ENCODE measurements at regions not wholly inside any gene's neighbourhood (a gene's known extent, or its start where the extent isn't known, plus 50 kb on each side); places are given as distances from the start of the nearest gene placed in this dataset.
"Not testable (repeated sequence)": the region's sequence is repeated elsewhere in the genome, so short reads cannot be mapped to it uniquely, and the experiment has no call there.

GRCh38 chr3:188021502-188022040 lies 132.4 kb upstream of the LPP start:
- no peak for DNase-seq (ENCODE audit: low read depth)
- H3K4me3 ChIP-seq (ENCODE audit: low read depth, low read length), result no peak overlapping the region
- TF ChIP-seq MAX (IDR thresholded peaks at IDR 0.05; ENCODE audit: low read depth, low read length) (no peak), POLR2A (IDR thresholded peaks at IDR 0.05; ENCODE audit: extremely low read depth, insufficient read length) (no peak), MYC (IDR thresholded peaks at IDR 0.05; ENCODE audit: low read depth, low read length) (no peak)
- TF ChIP-seq, protein P1, sequence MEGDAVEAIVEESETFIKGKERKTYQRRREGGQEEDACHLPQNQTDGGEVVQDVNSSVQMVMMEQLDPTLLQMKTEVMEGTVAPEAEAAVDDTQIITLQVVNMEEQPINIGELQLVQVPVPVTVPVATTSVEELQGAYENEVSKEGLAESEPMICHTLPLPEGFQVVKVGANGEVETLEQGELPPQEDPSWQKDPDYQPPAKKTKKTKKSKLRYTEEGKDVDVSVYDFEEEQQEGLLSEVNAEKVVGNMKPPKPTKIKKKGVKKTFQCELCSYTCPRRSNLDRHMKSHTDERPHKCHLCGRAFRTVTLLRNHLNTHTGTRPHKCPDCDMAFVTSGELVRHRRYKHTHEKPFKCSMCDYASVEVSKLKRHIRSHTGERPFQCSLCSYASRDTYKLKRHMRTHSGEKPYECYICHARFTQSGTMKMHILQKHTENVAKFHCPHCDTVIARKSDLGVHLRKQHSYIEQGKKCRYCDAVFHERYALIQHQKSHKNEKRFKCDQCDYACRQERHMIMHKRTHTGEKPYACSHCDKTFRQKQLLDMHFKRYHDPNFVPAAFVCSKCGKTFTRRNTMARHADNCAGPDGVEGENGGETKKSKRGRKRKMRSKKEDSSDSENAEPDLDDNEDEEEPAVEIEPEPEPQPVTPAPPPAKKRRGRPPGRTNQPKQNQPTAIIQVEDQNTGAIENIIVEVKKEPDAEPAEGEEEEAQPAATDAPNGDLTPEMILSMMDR (IDR thresholded peaks at IDR 0.05; ENCODE audit: low read depth, low read length), result no peak

DNA sequence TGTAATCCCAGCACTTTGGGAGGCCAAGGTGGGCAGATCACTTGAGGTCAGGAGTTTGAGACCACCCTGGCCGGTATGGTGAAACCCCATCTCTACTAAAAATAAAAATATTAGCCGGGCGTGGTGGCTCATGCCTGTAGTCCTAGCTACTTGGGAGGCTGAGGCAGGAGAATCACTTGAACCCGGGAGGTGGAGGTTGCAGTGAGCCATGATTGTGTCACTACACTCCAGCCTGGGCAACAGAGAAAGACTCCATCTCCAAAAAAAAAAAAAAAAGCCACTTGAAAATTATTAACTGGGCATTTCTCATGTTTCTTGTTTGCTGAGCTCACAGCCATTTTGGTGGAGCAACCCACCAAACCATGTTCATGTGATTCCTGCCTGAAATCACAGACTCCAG lies 131.1 kb upstream of the LPP start:
- DNase-seq (ENCODE audit: low read depth); H3K4me3 ChIP-seq (ENCODE audit: low read depth, low read length): not testable (repeated sequence)

- DNase-seq (ENCODE audit: low read depth), result no peak
- no peak for TF ChIP-seq MAX (IDR thresholded peaks at IDR 0.05; ENCODE audit: low read depth, low read length)
- TF ChIP-seq, protein P1 (IDR thresholded peaks at IDR 0.05; ENCODE audit: low read depth, low read length), result no peak
- TF ChIP-seq POLR2A (IDR thresholded peaks at IDR 0.05; ENCODE audit: extremely low read depth, insufficient read length), result no peak
- TF ChIP-seq MYC (IDR thresholded peaks at IDR 0.05; ENCODE audit: low read depth, low read length), result no peak
- H3K4me3 ChIP-seq (ENCODE audit: low read depth, low read length), result no peak overlapping the region
Observed at GRCh38 chr3:188025555-188025954, 128.4 kb upstream of the LPP start.

DNA sequence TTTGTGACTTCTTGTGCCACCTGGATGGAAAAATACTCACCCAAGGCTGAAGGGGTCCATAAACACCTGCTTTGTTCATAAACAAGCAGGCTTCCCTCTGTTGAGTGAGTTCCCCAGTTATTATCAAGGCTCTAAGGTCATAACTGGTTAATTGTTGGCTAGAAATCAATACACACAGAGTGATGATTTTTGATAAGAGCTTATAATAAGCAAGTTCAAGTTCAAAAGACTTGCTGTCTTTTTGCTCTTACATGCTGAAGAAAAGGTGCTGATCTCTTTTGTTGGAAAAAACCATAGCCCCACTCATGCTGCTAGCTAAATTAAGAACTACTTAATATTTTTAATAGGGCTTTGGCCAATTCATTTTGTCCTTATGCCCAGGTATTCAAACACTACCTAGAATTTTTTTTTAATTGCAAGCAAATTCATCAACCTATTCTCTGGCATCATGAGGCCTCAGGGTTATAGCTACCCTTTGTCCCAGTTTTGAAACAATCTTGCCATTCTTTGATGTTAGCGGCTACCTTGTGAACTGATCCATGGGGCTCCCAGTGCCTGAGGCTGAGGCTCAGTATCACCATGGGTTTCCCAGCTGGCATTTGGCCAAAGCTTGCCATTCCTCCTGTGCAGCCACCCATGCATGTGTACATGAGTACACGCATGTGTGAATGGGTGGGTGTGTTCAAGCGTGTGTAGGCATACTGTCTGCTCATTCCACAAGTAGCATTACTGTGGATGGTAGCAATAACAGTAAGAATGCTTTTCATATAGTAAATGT lies 127.6 kb upstream of the LPP start:
- H3K4me3 ChIP-seq (ENCODE audit: low read depth, low read length), result no peak overlapping the region
- no peak for DNase-seq (ENCODE audit: low read depth)
- TF ChIP-seq, protein P1 (IDR thresholded peaks at IDR 0.05; ENCODE audit: low read depth, low read length), result no peak
- TF ChIP-seq MYC (IDR thresholded peaks at IDR 0.05; ENCODE audit: low read depth, low read length), result no peak
- TF ChIP-seq MAX (IDR thresholded peaks at IDR 0.05; ENCODE audit: low read depth, low read length), result no peak
- TF ChIP-seq POLR2A (IDR thresholded peaks at IDR 0.05; ENCODE audit: extremely low read depth, insufficient read length), result no peak

DNA sequence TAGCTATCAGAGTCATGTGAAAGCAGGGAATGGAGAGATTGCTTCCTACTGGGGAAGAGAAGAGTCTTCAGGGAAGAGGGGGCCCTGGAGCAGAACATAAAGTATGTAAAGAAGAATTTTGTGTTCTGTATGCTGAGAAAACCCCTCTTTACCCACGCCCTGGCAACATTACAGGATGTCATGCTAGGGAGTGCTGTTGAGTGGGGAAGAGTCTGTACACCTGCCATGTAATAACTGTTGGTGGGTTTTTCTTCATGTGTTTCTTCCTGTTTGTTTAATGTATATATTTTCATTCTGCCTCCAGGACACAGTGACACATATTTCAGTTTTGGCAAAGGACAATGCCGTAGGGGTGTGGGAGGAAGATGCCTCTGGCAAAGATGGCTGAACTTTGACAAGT lies 122.8 kb upstream of the LPP start:
- H3K4me3 ChIP-seq (ENCODE audit: low read depth, low read length), result no peak overlapping the region
- DNase-seq (ENCODE audit: low read depth), result no peak
- TF ChIP-seq MYC (IDR thresholded peaks at IDR 0.05; ENCODE audit: low read depth, low read length), result no peak
- TF ChIP-seq, protein P1 (IDR thresholded peaks at IDR 0.05; ENCODE audit: low read depth, low read length), result no peak
- TF ChIP-seq POLR2A (IDR thresholded peaks at IDR 0.05; ENCODE audit: extremely low read depth, insufficient read length), result no peak
- no peak for TF ChIP-seq MAX (IDR thresholded peaks at IDR 0.05; ENCODE audit: low read depth, low read length)

- no peak overlapping the region for H3K4me3 ChIP-seq (ENCODE audit: low read depth, low read length)
- DNase-seq (ENCODE audit: low read depth), result no peak
- TF ChIP-seq POLR2A (IDR thresholded peaks at IDR 0.05; ENCODE audit: extremely low read depth, insufficient read length) (no peak), MYC (IDR thresholded peaks at IDR 0.05; ENCODE audit: low read depth, low read length) (no peak)
- TF ChIP-seq, protein P1 (IDR thresholded peaks at IDR 0.05; ENCODE audit: low read depth, low read length), result no peak
Observed at GRCh38 chr3:188034989-188035388, 119.0 kb upstream of the LPP start.
